ENCODE measurements at regions not wholly inside any gene's neighbourhood (a gene's known extent, or its start where the extent isn't known, plus 50 kb on each side); places are given as distances from the start of the nearest gene placed in this dataset.

DNA sequence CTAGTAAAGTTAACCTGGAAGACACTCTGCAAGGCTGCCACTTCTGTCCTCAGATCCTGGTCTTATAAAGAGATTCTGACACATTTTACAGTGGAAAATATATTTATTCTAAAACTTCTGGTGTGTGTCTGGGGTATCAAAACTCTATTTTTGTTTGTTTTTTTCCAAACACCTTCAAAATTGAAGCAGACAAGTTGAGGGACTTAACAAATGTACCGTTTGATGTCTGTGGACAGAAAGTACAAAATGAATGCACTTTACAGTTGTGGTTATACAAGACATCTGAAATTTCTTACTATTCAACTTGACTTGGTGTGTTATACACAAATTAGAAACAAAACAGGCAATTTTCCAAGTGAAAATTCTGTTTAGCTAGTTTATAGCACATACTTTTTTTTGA, 823.2 kb upstream of the SALL3 start:
- TF ChIP-seq, protein P1, sequence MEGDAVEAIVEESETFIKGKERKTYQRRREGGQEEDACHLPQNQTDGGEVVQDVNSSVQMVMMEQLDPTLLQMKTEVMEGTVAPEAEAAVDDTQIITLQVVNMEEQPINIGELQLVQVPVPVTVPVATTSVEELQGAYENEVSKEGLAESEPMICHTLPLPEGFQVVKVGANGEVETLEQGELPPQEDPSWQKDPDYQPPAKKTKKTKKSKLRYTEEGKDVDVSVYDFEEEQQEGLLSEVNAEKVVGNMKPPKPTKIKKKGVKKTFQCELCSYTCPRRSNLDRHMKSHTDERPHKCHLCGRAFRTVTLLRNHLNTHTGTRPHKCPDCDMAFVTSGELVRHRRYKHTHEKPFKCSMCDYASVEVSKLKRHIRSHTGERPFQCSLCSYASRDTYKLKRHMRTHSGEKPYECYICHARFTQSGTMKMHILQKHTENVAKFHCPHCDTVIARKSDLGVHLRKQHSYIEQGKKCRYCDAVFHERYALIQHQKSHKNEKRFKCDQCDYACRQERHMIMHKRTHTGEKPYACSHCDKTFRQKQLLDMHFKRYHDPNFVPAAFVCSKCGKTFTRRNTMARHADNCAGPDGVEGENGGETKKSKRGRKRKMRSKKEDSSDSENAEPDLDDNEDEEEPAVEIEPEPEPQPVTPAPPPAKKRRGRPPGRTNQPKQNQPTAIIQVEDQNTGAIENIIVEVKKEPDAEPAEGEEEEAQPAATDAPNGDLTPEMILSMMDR (IDR thresholded peaks at IDR 0.05) = no peak
- Histone ChIP-seq H3K36me3 (no peaks in the 10 kb centered on the region), H3K4me1 (ENCODE audit: control insufficient read depth in 1 of 2, low read depth in 2 of 2) (no peaks in the 10 kb centered on the region), H3K4me3 (no peak overlapping the region), H3K27me3 (replicated peaks; ENCODE audit: insufficient read depth) (no peaks in the 10 kb centered on the region), H3K27ac (no peak overlapping the region), H3K9me3 (no peaks in the 10 kb centered on the region)
- DNase-seq (ENCODE audit: low spot score) = no peak
- ATAC-seq (ENCODE audit: insufficient number of reproducible peaks, low FRiP score, low read depth) = no peak

DNA sequence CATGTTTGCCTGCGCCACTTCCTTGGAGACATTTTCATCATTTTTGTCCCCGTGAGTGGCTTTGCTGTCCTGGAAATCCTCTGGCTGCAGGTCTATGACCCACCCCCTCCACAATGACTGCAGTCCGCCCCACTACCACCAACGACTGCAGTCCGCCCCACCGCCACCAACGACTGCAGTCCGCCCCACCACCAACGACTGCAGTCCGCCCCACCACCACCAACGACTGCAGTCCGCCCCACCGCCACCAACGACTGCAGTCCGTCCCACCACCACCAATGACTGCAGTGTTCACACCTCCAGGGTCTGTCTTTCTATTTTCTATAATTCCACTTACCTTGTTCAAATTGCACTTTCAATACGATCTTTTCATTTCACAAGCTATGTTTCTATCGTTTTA, 820.7 kb upstream of the SALL3 start:
- Histone ChIP-seq H3K4me1 (ENCODE audit: control insufficient read depth in 1 of 2, low read depth in 2 of 2) (no peaks in the 10 kb centered on the region), H3K27me3 (replicated peaks; ENCODE audit: insufficient read depth) (no peaks in the 10 kb centered on the region), H3K4me3 (no peak overlapping the region), H3K36me3 (no peaks in the 10 kb centered on the region), H3K9me3 (no peaks in the 10 kb centered on the region), H3K27ac (no peak overlapping the region)
- TF ChIP-seq, protein P1 (IDR thresholded peaks at IDR 0.05) = no peak
- ATAC-seq (ENCODE audit: insufficient number of reproducible peaks, low FRiP score, low read depth) = no peak
- no peak for DNase-seq (ENCODE audit: low spot score)

- H3K36me3 ChIP-seq = no peaks in the 10 kb centered on the region
- DNase-seq (ENCODE audit: low spot score) (no peak), ATAC-seq (ENCODE audit: insufficient number of reproducible peaks, low FRiP score, low read depth) (no peak)
- TF ChIP-seq, protein P1 (IDR thresholded peaks at IDR 0.05) = no peak
- no peaks in the 10 kb centered on the region for H3K27me3 ChIP-seq (replicated peaks; ENCODE audit: insufficient read depth)
- H3K27ac ChIP-seq = no peak overlapping the region
- no peaks in the 10 kb centered on the region for H3K9me3 ChIP-seq
- H3K4me3 ChIP-seq = no peak overlapping the region
- H3K4me1 ChIP-seq (ENCODE audit: control insufficient read depth in 1 of 2, low read depth in 2 of 2) = no peaks in the 10 kb centered on the region
These were observed 820.2 kb upstream of the SALL3 start for GRCh38 chr18:78159397-78159796.

GRCh38 chr18:78160961-78161656, 818.5 kb upstream of the SALL3 start:
- H3K27me3 ChIP-seq (replicated peaks; ENCODE audit: insufficient read depth) = no peaks in the 10 kb centered on the region
- no peak for ATAC-seq (ENCODE audit: insufficient number of reproducible peaks, low FRiP score, low read depth)
- no peaks in the 10 kb centered on the region for H3K36me3 ChIP-seq
- DNase-seq (ENCODE audit: low spot score) = no peak
- no peaks in the 10 kb centered on the region for H3K4me1 ChIP-seq (ENCODE audit: control insufficient read depth in 1 of 2, low read depth in 2 of 2)
- H3K9me3 ChIP-seq = no peaks in the 10 kb centered on the region
- H3K27ac ChIP-seq = no peak overlapping the region
- no peak overlapping the region for H3K4me3 ChIP-seq
- TF ChIP-seq, protein P1 (IDR thresholded peaks at IDR 0.05) = no peak

GRCh38 chr18:78165525-78165924, 814.1 kb upstream of the SALL3 start:
- no peaks in the 10 kb centered on the region for H3K27me3 ChIP-seq (replicated peaks; ENCODE audit: insufficient read depth)
- ATAC-seq (ENCODE audit: insufficient number of reproducible peaks, low FRiP score, low read depth) (no peak), DNase-seq (ENCODE audit: low spot score) (no peak)
- TF ChIP-seq, protein P1 (IDR thresholded peaks at IDR 0.05) = no peak
- H3K4me3 ChIP-seq = no peak overlapping the region
- H3K27ac ChIP-seq = no peak overlapping the region
- H3K4me1 ChIP-seq (ENCODE audit: control insufficient read depth in 1 of 2, low read depth in 2 of 2) = no peaks in the 10 kb centered on the region
- no peaks in the 10 kb centered on the region for H3K9me3 ChIP-seq
- no peaks in the 10 kb centered on the region for H3K36me3 ChIP-seq
